Loucy (cell line): ENCODE measurements at regions not wholly inside any gene's neighbourhood (a gene's known extent, or its start where the extent isn't known, plus 50 kb on each side); places are given as distances from the start of the nearest gene placed in this dataset.

ENCODE experiments used
- H2AFZ ChIP-seq: fragments of 200-600 bp; sonication (generic); 2 replicates; pipeline ENCODE4 v1.6.0; 2016; ENCODE audit warnings: antibody characterized with exemption, mild to moderate bottlenecking, low read length, moderate library complexity
- H3F3A ChIP-seq: fragments of 200-600 bp; 2 replicates; pipeline ENCODE4 v1.6.0; 2016; ENCODE audit warnings: antibody characterized with exemption, low read depth, mild to moderate bottlenecking
- H3K27me3 ChIP-seq: fragments of 200-600 bp; sonication (generic); 2 replicates; pipeline ENCODE4 v1.6.1; 2014; ENCODE audit warnings: low read length, mild to moderate bottlenecking; ENCODE audit not compliant: insufficient read depth, poor library complexity, severe bottlenecking
- H3K36me3 ChIP-seq: fragments of 200-600 bp; sonication (generic); 2 replicates; pipeline ENCODE4 v1.6.1; 2016; ENCODE audit warnings: low read length; ENCODE audit not compliant: insufficient read depth
- H3K4me1 ChIP-seq: fragments of 200-600 bp; sonication (generic); 2 replicates; pipeline ENCODE4 v1.5.1; 2014; ENCODE audit warnings: low read length, mild to moderate bottlenecking; ENCODE audit not compliant: insufficient read depth, poor library complexity, severe bottlenecking
- H3K4me2 ChIP-seq: fragments of 200-600 bp; sonication (generic); 2 replicates; pipeline ENCODE4 v1.6.0; 2014; ENCODE audit warnings: antibody characterized with exemption, low read length, low read depth, mild to moderate bottlenecking; ENCODE audit not compliant: poor library complexity, severe bottlenecking
- H3K4me3 ChIP-seq: fragments of 200-600 bp; sonication (generic); 2 replicates; pipeline ENCODE4 v1.5.1; 2014; ENCODE audit warnings: low read length, mild to moderate bottlenecking, mixed read lengths; ENCODE audit not compliant: poor library complexity, severe bottlenecking
- H3K79me2 ChIP-seq: fragments of 200-600 bp; sonication (generic); 2 replicates; pipeline ENCODE4 v1.6.1; 2014; ENCODE audit warnings: low read length; ENCODE audit not compliant: insufficient read depth
- H3K9ac ChIP-seq: fragments of 200-600 bp; sonication (generic); 2 replicates; pipeline ENCODE4 v1.6.0; 2014; ENCODE audit warnings: mild to moderate bottlenecking, low read depth, low read length, moderate library complexity; ENCODE audit not compliant: poor library complexity, severe bottlenecking
- H3K9me2 ChIP-seq: fragments of 200-600 bp; sonication (generic); replicated peaks from 2 replicates; pipeline ENCODE4 v1.6.1; 2016; ENCODE audit warnings: low read depth, low read length, mixed read lengths
- H3K9me3 ChIP-seq: fragments of 200-600 bp; sonication (generic); 2 replicates; pipeline ENCODE4 v1.6.1; 2014; ENCODE audit warnings: mild to moderate bottlenecking, antibody characterized with exemption, low read length, low read depth; ENCODE audit not compliant: insufficient read depth
- H4K20me1 ChIP-seq: fragments of 200-600 bp; sonication (generic); 2 replicates; pipeline ENCODE4 v1.6.0; 2014; ENCODE audit warnings: antibody characterized with exemption, low read length, mild to moderate bottlenecking; ENCODE audit not compliant: insufficient read depth, poor library complexity, severe bottlenecking
- EZH2phosphoT487 ChIP-seq: fragments of 200-600 bp; IDR thresholded peaks from 2 replicates; pipeline ENCODE4 v1.6.1; 2018; ENCODE audit warnings: antibody characterized with exemption, mild to moderate bottlenecking, moderate library complexity, borderline replicate concordance
- TF ChIP-seq, protein P1 (sequence below): fragments of 200-600 bp; sonication (generic); conservative IDR thresholded peaks from 2 replicates; pipeline ENCODE4 v1.5.1; 2014; ENCODE audit warnings: mild to moderate bottlenecking, antibody characterized with exemption, low read length

DNA sequence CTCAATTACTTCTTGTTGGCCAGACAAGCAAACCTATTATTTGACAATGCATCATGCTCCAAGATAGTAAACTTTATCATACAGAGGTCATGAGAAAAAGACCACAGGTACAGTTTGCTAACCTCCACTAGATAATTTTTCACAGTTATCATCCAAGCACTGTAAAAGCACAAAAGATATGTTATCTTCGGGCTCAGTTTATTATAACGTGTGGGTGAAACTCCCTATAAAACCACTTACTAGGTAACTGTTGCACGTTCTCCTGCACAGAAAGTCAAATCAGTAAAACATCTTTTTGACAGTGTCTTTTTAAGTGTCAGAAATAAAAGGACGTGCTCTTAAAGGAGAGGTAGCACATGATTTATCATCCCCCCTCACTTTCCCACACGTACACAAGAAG lies 94.7 kb upstream of the BCL11A start:
- H3K4me3 ChIP-seq = no peak overlapping the region
- H3K9ac ChIP-seq = no peak overlapping the region
- H2AFZ ChIP-seq = no peak overlapping the region
- no peak for TF ChIP-seq EZH2phosphoT487
- TF ChIP-seq, protein P1, sequence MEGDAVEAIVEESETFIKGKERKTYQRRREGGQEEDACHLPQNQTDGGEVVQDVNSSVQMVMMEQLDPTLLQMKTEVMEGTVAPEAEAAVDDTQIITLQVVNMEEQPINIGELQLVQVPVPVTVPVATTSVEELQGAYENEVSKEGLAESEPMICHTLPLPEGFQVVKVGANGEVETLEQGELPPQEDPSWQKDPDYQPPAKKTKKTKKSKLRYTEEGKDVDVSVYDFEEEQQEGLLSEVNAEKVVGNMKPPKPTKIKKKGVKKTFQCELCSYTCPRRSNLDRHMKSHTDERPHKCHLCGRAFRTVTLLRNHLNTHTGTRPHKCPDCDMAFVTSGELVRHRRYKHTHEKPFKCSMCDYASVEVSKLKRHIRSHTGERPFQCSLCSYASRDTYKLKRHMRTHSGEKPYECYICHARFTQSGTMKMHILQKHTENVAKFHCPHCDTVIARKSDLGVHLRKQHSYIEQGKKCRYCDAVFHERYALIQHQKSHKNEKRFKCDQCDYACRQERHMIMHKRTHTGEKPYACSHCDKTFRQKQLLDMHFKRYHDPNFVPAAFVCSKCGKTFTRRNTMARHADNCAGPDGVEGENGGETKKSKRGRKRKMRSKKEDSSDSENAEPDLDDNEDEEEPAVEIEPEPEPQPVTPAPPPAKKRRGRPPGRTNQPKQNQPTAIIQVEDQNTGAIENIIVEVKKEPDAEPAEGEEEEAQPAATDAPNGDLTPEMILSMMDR = no peak
- H3K9me2 ChIP-seq = no peaks in the 10 kb centered on the region
- H3K36me3 ChIP-seq = no peaks in the 10 kb centered on the region
- no peaks in the 10 kb centered on the region for H3K9me3 ChIP-seq
- H3K4me2 ChIP-seq = no peak overlapping the region
- H3K4me1 ChIP-seq = no peaks in the 10 kb centered on the region
- no peaks in the 10 kb centered on the region for H3F3A ChIP-seq
- H3K27me3 ChIP-seq = no peaks in the 10 kb centered on the region
- no peaks in the 10 kb centered on the region for H3K79me2 ChIP-seq
- no peaks in the 10 kb centered on the region for H4K20me1 ChIP-seq

DNA sequence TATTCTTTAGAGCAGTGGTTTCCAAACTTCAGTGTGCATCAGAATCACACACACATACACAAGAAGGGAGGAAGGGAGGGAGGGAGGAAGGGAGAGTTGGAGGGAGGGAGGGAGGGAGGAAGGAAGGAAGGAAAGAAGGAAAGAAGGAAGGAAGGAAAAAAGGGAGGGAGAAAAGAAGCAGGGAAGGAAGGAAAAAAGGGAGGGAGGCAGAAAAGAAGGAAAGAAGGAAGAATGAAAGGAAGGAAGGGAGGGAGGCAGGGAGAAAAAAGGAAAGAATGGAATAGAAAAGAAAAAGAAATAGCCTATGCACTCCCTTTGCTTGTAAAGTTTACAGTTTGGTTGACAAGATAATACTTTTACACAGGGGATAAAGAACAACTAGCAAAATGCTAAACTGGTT lies 96.3 kb upstream of the BCL11A start:
- Histone ChIP-seq H3K79me2 (no peaks in the 10 kb centered on the region), H3K4me2 (no peak overlapping the region), H3K36me3 (no peaks in the 10 kb centered on the region), H3K27me3 (no peaks in the 10 kb centered on the region), H2AFZ (no peak overlapping the region), H3F3A (no peaks in the 10 kb centered on the region), H3K4me3 (no peak overlapping the region), H4K20me1 (no peaks in the 10 kb centered on the region), H3K9me2 (no peaks in the 10 kb centered on the region), H3K9me3 (no peaks in the 10 kb centered on the region), H3K9ac (no peak overlapping the region), H3K4me1 (no peaks in the 10 kb centered on the region)
- TF ChIP-seq, protein P1 = no peak
- TF ChIP-seq EZH2phosphoT487 = no peak

DNA sequence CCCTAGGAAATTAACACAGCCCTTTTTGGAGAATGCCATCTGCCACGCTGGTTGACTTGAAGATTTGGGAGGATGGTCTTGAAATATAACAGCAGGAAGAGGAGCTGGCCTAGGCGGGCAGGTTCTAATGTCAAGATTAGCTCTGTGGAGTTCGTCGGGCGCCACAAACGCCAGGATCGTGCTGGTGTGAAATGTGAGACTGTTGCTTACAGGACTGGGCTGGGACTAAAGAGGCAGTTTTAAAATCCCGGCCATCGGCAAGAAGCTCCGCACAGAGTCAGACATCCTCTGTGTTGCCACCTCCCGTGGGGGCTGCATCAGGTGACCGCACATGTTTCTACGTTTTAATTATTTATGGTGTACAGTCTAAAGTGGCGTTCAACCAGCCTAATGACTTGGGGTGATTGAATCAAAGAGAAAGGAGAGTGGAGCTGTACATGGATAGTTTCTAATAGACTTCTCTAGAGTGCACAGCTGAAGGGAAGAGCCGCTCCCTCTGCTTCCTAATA lies 99.4 kb upstream of the BCL11A start:
- H3K27me3 ChIP-seq = no peaks in the 10 kb centered on the region
- no peak overlapping the region for H2AFZ ChIP-seq
- H4K20me1 ChIP-seq = no peaks in the 10 kb centered on the region
- H3K36me3 ChIP-seq = no peaks in the 10 kb centered on the region
- TF ChIP-seq, protein P1 = no peak
- no peak for TF ChIP-seq EZH2phosphoT487
- H3K9ac ChIP-seq = no peak overlapping the region
- H3F3A ChIP-seq = no peaks in the 10 kb centered on the region
- no peaks in the 10 kb centered on the region for H3K4me1 ChIP-seq
- no peaks in the 10 kb centered on the region for H3K9me2 ChIP-seq
- no peak overlapping the region for H3K4me2 ChIP-seq
- no peak overlapping the region for H3K4me3 ChIP-seq
- no peaks in the 10 kb centered on the region for H3K79me2 ChIP-seq
- no peaks in the 10 kb centered on the region for H3K9me3 ChIP-seq
